Adrenal gland (tissue), 9 donors: ENCODE measurements at regions not wholly inside any gene's neighbourhood (a gene's known extent, or its start where the extent isn't known, plus 50 kb on each side); places are given as distances from the start of the nearest gene placed in this dataset.

ENCODE experiments used
- DNase-seq, 7 donors: peaks; one replicate each; pipeline ENCODE4 v3.0.0-alpha.2; 2019 to 2020
- H3K27ac ChIP-seq, 5 donors: fragments of 200-600 bp; sonication (generic) in 4 of 5; 1 replicate in 3 of 5; 2 replicates in 2 of 5; pipeline versions ENCODE4 v1.5.1 to v1.8.0; 2016 to 2020; ENCODE audit warnings: mild to moderate bottlenecking in 1 of 5
- H3K27me3 ChIP-seq: fragments of 200-600 bp; 2 replicates; pipeline ENCODE4 v1.8.0; 2021
- H3K36me3 ChIP-seq, 2 donors: fragments of 200-600 bp; replicated peaks in 1 of 2; 1 replicate in 1 of 2; 2 replicates in 1 of 2; pipeline versions ENCODE4 v1.5.1 to v1.8.0; 2018 to 2022
- H3K4me1 ChIP-seq, 2 donors: fragments of 200-600 bp; replicated peaks in 1 of 2; 1 replicate in 1 of 2; 2 replicates in 1 of 2; pipeline versions ENCODE4 v1.5.1 to v1.8.0; 2018 to 2021
- H3K4me3 ChIP-seq, 4 donors: fragments of 200-600 bp; sonication (generic) in 3 of 4; one replicate each; pipeline ENCODE4 v1.5.1; 2016 to 2018
- H3K9me3 ChIP-seq, 3 donors: fragments of 200-600 bp; sonication (generic) in 1 of 3; replicated peaks in 1 of 3; 1 replicate in 2 of 3; 2 replicates in 1 of 3; pipeline versions ENCODE4 v1.5.1 to v1.8.0; 2016 to 2021
- POLR2A ChIP-seq, 2 donors: fragments of 450-650 bp; IDR thresholded peaks; one replicate each; pipeline ENCODE4 v1.6.1; 2017; ENCODE audit warnings: antibody characterized with exemption in 2 of 2, mild to moderate bottlenecking in 2 of 2, moderate library complexity in 1 of 2
- WGBS, 4 donors: extraction: QIAGEN DNeasy Blood & Tissue Kit in 2 of 4; methylation state at CpG; one replicate each; pipeline versions ENCODE4 v1.1.5 to v1.1.7; 2013 to 2017; 5-methylcytosine and 5-hydroxymethylcytosine counted together
- intact Hi-C, 2 donors: fragments of 100-400 bp; cut with DNase I; formaldehyde crosslinking; loops; one replicate each; pipeline versions ENCODE4 v1.14.1 to v1.15.0; 2022 to 2023
- TF ChIP-seq, protein P1 (sequence below), 6 experiments: fragments of 450-650 bp in 4 of 6; fragments of 200-600 bp in 2 of 6; sonication (generic) in 1 of 6; IDR thresholded peaks; 1 replicate in 5 of 6; 2 replicates in 1 of 6; pipeline versions ENCODE4 v1.5.1 to v1.8.0; 2016 to 2021; ENCODE audit warnings: antibody characterized with exemption in 6 of 6, mild to moderate bottlenecking in 2 of 6, moderate library complexity in 1 of 6
- donor health status: healthy with polysubstance abuse.
- donor health status: Bipolar disorder and iron deficiency.
- donor health status: DM: yes; HTN: yes; CAD: no.
- donor health status: DM: no; HTN: no; CAD: no.
- donor health status: DM: no; HTN: no; CAD: no.

DNA sequence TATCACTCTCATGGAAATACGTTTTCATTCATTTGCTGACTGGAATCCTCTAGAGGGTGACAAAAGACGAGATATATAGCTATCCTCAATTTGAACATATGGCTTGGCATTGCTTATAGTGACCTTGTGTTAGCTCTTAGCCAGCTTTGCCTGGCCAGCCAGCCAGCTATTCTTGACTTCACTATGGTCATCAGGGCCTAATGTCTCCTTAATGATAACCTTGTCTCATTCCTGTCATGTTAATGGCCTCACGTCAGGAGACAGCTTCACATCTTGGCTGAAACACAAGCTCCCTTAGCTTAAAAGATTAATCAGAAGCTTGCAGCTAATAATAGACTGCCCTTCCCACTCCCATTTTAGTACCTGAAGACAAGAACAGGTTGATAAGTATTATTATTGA, 1517.5 kb upstream of the PIK3C3 start:
- intact Hi-C loops = no loop called here
- Histone ChIP-seq H3K9me3 (no peaks in the 10 kb centered on the region), H3K4me1 (no peaks in the 10 kb centered on the region), H3K4me3 (no peak overlapping the region), H3K27me3 (no peaks in the 10 kb centered on the region), H3K36me3 (no peaks in the 10 kb centered on the region), H3K27ac (no peak overlapping the region)
- DNase-seq = no peak
- TF ChIP-seq, protein P1, sequence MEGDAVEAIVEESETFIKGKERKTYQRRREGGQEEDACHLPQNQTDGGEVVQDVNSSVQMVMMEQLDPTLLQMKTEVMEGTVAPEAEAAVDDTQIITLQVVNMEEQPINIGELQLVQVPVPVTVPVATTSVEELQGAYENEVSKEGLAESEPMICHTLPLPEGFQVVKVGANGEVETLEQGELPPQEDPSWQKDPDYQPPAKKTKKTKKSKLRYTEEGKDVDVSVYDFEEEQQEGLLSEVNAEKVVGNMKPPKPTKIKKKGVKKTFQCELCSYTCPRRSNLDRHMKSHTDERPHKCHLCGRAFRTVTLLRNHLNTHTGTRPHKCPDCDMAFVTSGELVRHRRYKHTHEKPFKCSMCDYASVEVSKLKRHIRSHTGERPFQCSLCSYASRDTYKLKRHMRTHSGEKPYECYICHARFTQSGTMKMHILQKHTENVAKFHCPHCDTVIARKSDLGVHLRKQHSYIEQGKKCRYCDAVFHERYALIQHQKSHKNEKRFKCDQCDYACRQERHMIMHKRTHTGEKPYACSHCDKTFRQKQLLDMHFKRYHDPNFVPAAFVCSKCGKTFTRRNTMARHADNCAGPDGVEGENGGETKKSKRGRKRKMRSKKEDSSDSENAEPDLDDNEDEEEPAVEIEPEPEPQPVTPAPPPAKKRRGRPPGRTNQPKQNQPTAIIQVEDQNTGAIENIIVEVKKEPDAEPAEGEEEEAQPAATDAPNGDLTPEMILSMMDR (IDR thresholded peaks at IDR 0.05) = no peak
- no peak for TF ChIP-seq POLR2A (IDR thresholded peaks at IDR 0.05)
- 40 to 55% (median 46%) methylated on average over 3 of the region's 3 CpGs for WGBS, 4 donors

DNA sequence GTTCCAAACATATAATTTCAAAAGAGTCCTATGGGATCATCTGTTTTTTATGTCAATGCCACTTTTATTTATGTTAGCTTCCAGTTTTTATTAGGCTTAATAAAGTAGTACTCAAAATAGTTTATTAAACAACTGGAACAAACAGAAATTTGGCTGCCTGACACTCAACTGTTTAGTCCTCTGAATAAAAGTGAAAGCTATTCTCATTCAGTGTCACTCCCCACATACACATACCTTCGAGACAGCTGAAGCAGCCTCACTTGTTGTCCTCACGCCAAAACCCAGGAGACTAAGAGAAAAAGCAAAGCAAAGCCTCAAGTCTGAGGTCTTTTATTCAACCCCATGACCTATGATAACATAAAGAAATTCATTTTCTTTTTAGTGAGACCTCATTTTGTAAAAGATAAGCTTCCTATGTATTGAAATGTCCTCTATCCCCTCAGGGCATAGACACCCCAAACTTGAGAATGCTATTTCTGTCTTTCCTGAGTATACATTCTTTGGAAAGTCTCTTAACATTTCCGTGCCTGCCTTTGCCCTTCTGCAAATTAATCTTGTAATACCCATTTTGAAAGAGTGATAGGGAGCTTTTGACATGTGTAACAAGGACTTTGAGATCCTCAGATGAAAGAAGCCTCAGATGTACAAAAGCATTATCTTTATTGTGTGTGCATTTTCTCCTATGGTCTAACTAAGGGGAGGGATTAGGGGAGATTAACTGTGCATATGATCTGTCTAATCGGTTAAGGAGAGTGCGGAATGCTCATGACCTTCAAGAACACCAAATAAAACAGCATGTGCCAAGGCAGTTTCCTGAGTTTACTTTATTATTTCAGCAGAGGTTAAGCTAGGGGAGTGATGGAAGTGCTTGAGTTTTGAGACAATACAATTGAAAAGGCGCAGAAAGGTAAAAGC, 1523.7 kb upstream of the PIK3C3 start:
- intact Hi-C loops = no loop called here
- H3K36me3 ChIP-seq = no peaks in the 10 kb centered on the region
- DNase-seq = no peak
- H3K4me1 ChIP-seq = no peaks in the 10 kb centered on the region
- H3K27me3 ChIP-seq = no peaks in the 10 kb centered on the region
- 54 to 68% (median 60%) methylated on average over 6 of the region's 6 CpGs for WGBS, 4 donors
- no peak overlapping the region for H3K27ac ChIP-seq
- H3K9me3 ChIP-seq = no peaks in the 10 kb centered on the region
- H3K4me3 ChIP-seq = no peak overlapping the region
- no peak for TF ChIP-seq POLR2A (IDR thresholded peaks at IDR 0.05)
- TF ChIP-seq, protein P1 (IDR thresholded peaks at IDR 0.05) = no peak

DNA sequence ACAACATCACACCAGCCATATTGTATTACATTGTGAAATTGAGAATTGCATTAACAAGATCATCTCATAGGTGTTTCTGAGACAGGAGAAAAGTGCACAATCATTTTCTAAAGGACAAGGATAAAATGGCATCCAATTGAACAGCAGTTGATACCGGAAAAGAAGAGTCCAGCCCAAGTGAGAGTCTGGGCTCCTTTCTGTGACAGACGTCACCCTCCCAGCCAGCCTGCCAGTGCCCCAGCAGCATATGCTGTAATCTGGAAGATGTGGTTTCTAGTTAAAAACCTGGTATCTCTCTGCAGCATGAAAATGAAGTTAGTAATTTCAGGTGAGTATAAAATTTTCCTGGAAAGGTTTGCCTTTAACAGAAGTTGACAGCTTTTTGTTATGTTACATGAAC, 1531.7 kb upstream of the PIK3C3 start:
- 47 to 85% (median 62%) methylated on average over 2 of the region's 2 CpGs for WGBS, 4 donors
- Histone ChIP-seq H3K27me3 (no peaks in the 10 kb centered on the region), H3K36me3 (no peaks in the 10 kb centered on the region), H3K4me3 (no peak overlapping the region), H3K27ac (no peak overlapping the region), H3K9me3 (no peaks in the 10 kb centered on the region), H3K4me1 (no peaks in the 10 kb centered on the region)
- DNase-seq = no peak
- intact Hi-C loops = no loop called here
- no peak for TF ChIP-seq POLR2A (IDR thresholded peaks at IDR 0.05)
- TF ChIP-seq, protein P1 (IDR thresholded peaks at IDR 0.05) = no peak

DNA sequence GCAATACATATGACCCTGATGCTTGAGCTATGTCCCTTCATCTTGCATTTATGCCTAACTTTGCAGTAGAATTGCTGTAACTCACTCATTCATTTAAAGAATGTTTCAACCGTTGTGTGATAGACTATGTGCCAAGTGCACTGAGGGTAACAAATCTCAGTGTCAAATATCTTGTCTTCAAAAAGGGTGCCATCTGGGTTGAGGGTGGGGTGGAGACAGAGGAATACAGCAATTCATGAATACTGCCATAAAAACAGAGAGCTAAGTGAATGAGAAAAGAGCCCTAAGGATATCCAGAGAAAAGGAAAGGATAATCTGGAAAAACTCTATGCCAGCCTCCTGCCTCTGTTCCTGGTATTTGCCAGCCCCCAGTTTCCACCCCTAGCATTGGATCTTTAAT, 1534.4 kb upstream of the PIK3C3 start:
- Histone ChIP-seq H3K9me3 (no peaks in the 10 kb centered on the region), H3K27ac (no peak overlapping the region), H3K4me3 (no peak overlapping the region), H3K36me3 (no peaks in the 10 kb centered on the region), H3K27me3 (no peaks in the 10 kb centered on the region), H3K4me1 (no peaks in the 10 kb centered on the region)
- DNase-seq = no peak
- TF ChIP-seq POLR2A (IDR thresholded peaks at IDR 0.05) = no peak
- TF ChIP-seq, protein P1 (IDR thresholded peaks at IDR 0.05) = no peak
- WGBS, 4 donors = 64 to 83% (median 74%) methylated on average over 1 of the region's 1 CpG
- intact Hi-C loops = no loop called here
